ENCODE measurements at regions not wholly inside any gene's neighbourhood (a gene's known extent, or its start where the extent isn't known, plus 50 kb on each side); places are given as distances from the start of the nearest gene placed in this dataset.
A peak's percentile ranks its signal among the peaks of the same experiment; 100 is the strongest.

GRCh38 chr3:117600112-117600511 lies 890.5 kb downstream of the TUSC7 start:
- no peak overlapping the region for H3K14ac ChIP-seq (ENCODE audit: low read length in 2 of 2)
- peaks cover 2% of the 10 kb centered on the region for H3K4me1 ChIP-seq (ENCODE audit: control insufficient read depth, insufficient read depth, low read depth, low read length)
- no peak overlapping the region for H3K4me3 ChIP-seq (ENCODE audit: insufficient read depth in 1 of 2, low read depth in 1 of 2, low read length in 2 of 2)
- no peaks in the 10 kb centered on the region for H3K36me3 ChIP-seq (ENCODE audit: control insufficient read depth in 1 of 2, insufficient read depth in 2 of 2, low read depth in 1 of 2, low read length in 2 of 2)
- no peak overlapping the region for H2BK12ac ChIP-seq (ENCODE audit: low read length in 2 of 2)
- DNase-seq: no peak
- no peak overlapping the region for H3K27ac ChIP-seq (ENCODE audit: low read length, poor library complexity, severe bottlenecking)
- no peak overlapping the region for H3K23ac ChIP-seq (ENCODE audit: low read length in 2 of 2)
- H4K91ac ChIP-seq (ENCODE audit: low read length): no peak overlapping the region
- no peak overlapping the region for H3K9ac ChIP-seq (ENCODE audit: low read length)
- no peak overlapping the region for H2AFZ ChIP-seq (ENCODE audit: low read depth, low read length)
- H2AK5ac ChIP-seq (ENCODE audit: low read length, severe bottlenecking): no peak overlapping the region
- H3K79me1 ChIP-seq (replicated peaks; ENCODE audit: low read length, poor library complexity, severe bottlenecking): no peaks in the 10 kb centered on the region
- WGBS: 93% methylated on average over 3 of the region's 3 CpGs
- no peak overlapping the region for H4K8ac ChIP-seq (ENCODE audit: low read length)
- H3K18ac ChIP-seq (ENCODE audit: low read depth in 1 of 2, low read length in 2 of 2): no peak overlapping the region
- H3K4me2 ChIP-seq (ENCODE audit: low read length, poor library complexity, severe bottlenecking): no peak overlapping the region
- no peak overlapping the region for H2BK5ac ChIP-seq (ENCODE audit: low read depth, low read length, poor library complexity, severe bottlenecking)
- no peak overlapping the region for H2BK120ac ChIP-seq (ENCODE audit: low read depth, low read length)
- H3K27me3 ChIP-seq (ENCODE audit: control insufficient read depth in 1 of 2, insufficient read depth in 1 of 2, low read length in 2 of 2): no peaks in the 10 kb centered on the region
- no peak overlapping the region for H3K4ac ChIP-seq (ENCODE audit: low read depth in 1 of 2, low read length in 2 of 2)
- H2BK15ac ChIP-seq (ENCODE audit: low read depth, poor library complexity, severe bottlenecking): no peak overlapping the region
- H3K9me3 ChIP-seq (ENCODE audit: control insufficient read depth, low read length): no peaks in the 10 kb centered on the region

GRCh38 chr3:117600666-117601065 lies 891.1 kb downstream of the TUSC7 start:
- H3K14ac ChIP-seq (ENCODE audit: low read length in 2 of 2): no peak overlapping the region
- H3K9ac ChIP-seq (ENCODE audit: low read length): no peak overlapping the region
- H2BK120ac ChIP-seq (ENCODE audit: low read depth, low read length): no peak overlapping the region
- no peak overlapping the region for H3K23ac ChIP-seq (ENCODE audit: low read length in 2 of 2)
- no peak overlapping the region for H3K18ac ChIP-seq (ENCODE audit: low read depth in 1 of 2, low read length in 2 of 2)
- H3K9me3 ChIP-seq (ENCODE audit: control insufficient read depth, low read length): no peaks in the 10 kb centered on the region
- H2BK5ac ChIP-seq (ENCODE audit: low read depth, low read length, poor library complexity, severe bottlenecking): no peak overlapping the region
- H4K8ac ChIP-seq (ENCODE audit: low read length): no peak overlapping the region
- H3K4me1 ChIP-seq (ENCODE audit: control insufficient read depth, insufficient read depth, low read depth, low read length): peaks cover 2% of the 10 kb centered on the region
- no peak overlapping the region for H3K4ac ChIP-seq (ENCODE audit: low read depth in 1 of 2, low read length in 2 of 2)
- no peak overlapping the region for H2AFZ ChIP-seq (ENCODE audit: low read depth, low read length)
- H3K27me3 ChIP-seq (ENCODE audit: control insufficient read depth in 1 of 2, insufficient read depth in 1 of 2, low read length in 2 of 2): no peaks in the 10 kb centered on the region
- no peak overlapping the region for H2AK5ac ChIP-seq (ENCODE audit: low read length, severe bottlenecking)
- no peak overlapping the region for H2BK12ac ChIP-seq (ENCODE audit: low read length in 2 of 2)
- no peak overlapping the region for H3K4me2 ChIP-seq (ENCODE audit: low read length, poor library complexity, severe bottlenecking)
- no peak overlapping the region for H4K91ac ChIP-seq (ENCODE audit: low read length)
- WGBS: 94% methylated on average over 4 of the region's 4 CpGs
- no peak overlapping the region for H3K27ac ChIP-seq (ENCODE audit: low read length, poor library complexity, severe bottlenecking)
- no peak overlapping the region for H3K4me3 ChIP-seq (ENCODE audit: insufficient read depth in 1 of 2, low read depth in 1 of 2, low read length in 2 of 2)
- H2BK15ac ChIP-seq (ENCODE audit: low read depth, poor library complexity, severe bottlenecking): no peak overlapping the region
- H3K79me1 ChIP-seq (replicated peaks; ENCODE audit: low read length, poor library complexity, severe bottlenecking): no peaks in the 10 kb centered on the region
- no peaks in the 10 kb centered on the region for H3K36me3 ChIP-seq (ENCODE audit: control insufficient read depth in 1 of 2, insufficient read depth in 2 of 2, low read depth in 1 of 2, low read length in 2 of 2)
- no peak for DNase-seq

- H2BK15ac ChIP-seq (ENCODE audit: low read depth, poor library complexity, severe bottlenecking): no peak overlapping the region
- 78% methylated on average over 3 of the region's 4 CpGs for WGBS
Measured at GRCh38 chr3:117602058-117602644, 892.6 kb downstream of the TUSC7 start.

GRCh38 chr3:117603097-117603496 lies 893.5 kb downstream of the TUSC7 start:
- H3K4me2 ChIP-seq (ENCODE audit: low read length, poor library complexity, severe bottlenecking): no peak overlapping the region
- H2BK12ac ChIP-seq (ENCODE audit: low read length in 2 of 2): no peak overlapping the region
- no peak overlapping the region for H2BK120ac ChIP-seq (ENCODE audit: low read depth, low read length)
- H3K14ac ChIP-seq (ENCODE audit: low read length in 2 of 2): no peak overlapping the region
- H3K4me1 ChIP-seq (ENCODE audit: control insufficient read depth, insufficient read depth, low read depth, low read length): peaks cover 2% of the 10 kb centered on the region
- DNase-seq: peak; percentile 24
- no peak overlapping the region for H3K4me3 ChIP-seq (ENCODE audit: insufficient read depth in 1 of 2, low read depth in 1 of 2, low read length in 2 of 2)
- no peaks in the 10 kb centered on the region for H3K27me3 ChIP-seq (ENCODE audit: control insufficient read depth in 1 of 2, insufficient read depth in 1 of 2, low read length in 2 of 2)
- H3K9me3 ChIP-seq (ENCODE audit: control insufficient read depth, low read length): no peaks in the 10 kb centered on the region
- H2AK5ac ChIP-seq (ENCODE audit: low read length, severe bottlenecking): no peak overlapping the region
- no peaks in the 10 kb centered on the region for H3K79me1 ChIP-seq (replicated peaks; ENCODE audit: low read length, poor library complexity, severe bottlenecking)
- H2AFZ ChIP-seq (ENCODE audit: low read depth, low read length): no peak overlapping the region
- no peak overlapping the region for H3K23ac ChIP-seq (ENCODE audit: low read length in 2 of 2)
- no peaks in the 10 kb centered on the region for H3K36me3 ChIP-seq (ENCODE audit: control insufficient read depth in 1 of 2, insufficient read depth in 2 of 2, low read depth in 1 of 2, low read length in 2 of 2)
- WGBS: 38% methylated on average over 3 of the region's 3 CpGs
- H3K18ac ChIP-seq (ENCODE audit: low read depth in 1 of 2, low read length in 2 of 2): peak overlapping the region in 1 of 2 experiments; percentile 8
- no peak overlapping the region for H3K9ac ChIP-seq (ENCODE audit: low read length)
- H3K27ac ChIP-seq (ENCODE audit: low read length, poor library complexity, severe bottlenecking): no peak overlapping the region
- no peak overlapping the region for H2BK5ac ChIP-seq (ENCODE audit: low read depth, low read length, poor library complexity, severe bottlenecking)
- H4K91ac ChIP-seq (ENCODE audit: low read length): no peak overlapping the region
- H2BK15ac ChIP-seq (ENCODE audit: low read depth, poor library complexity, severe bottlenecking): no peak overlapping the region
- H3K4ac ChIP-seq (ENCODE audit: low read depth in 1 of 2, low read length in 2 of 2): no peak overlapping the region
- no peak overlapping the region for H4K8ac ChIP-seq (ENCODE audit: low read length)

More at GRCh38 chr3:117602058-117602644, 892.6 kb downstream of the TUSC7 start:
- no peak overlapping the region for H4K91ac ChIP-seq (ENCODE audit: low read length)
- H2BK12ac ChIP-seq (ENCODE audit: low read length in 2 of 2): no peak overlapping the region
- no peak overlapping the region for H3K18ac ChIP-seq (ENCODE audit: low read depth in 1 of 2, low read length in 2 of 2)
- no peak overlapping the region for H4K8ac ChIP-seq (ENCODE audit: low read length)
- H2AK5ac ChIP-seq (ENCODE audit: low read length, severe bottlenecking): no peak overlapping the region
- H3K27me3 ChIP-seq (ENCODE audit: control insufficient read depth in 1 of 2, insufficient read depth in 1 of 2, low read length in 2 of 2): no peaks in the 10 kb centered on the region
- no peak overlapping the region for H2BK5ac ChIP-seq (ENCODE audit: low read depth, low read length, poor library complexity, severe bottlenecking)
- no peak overlapping the region for H3K4me2 ChIP-seq (ENCODE audit: low read length, poor library complexity, severe bottlenecking)
- no peak overlapping the region for H3K14ac ChIP-seq (ENCODE audit: low read length in 2 of 2)
- H3K79me1 ChIP-seq (replicated peaks; ENCODE audit: low read length, poor library complexity, severe bottlenecking): no peaks in the 10 kb centered on the region
- no peak overlapping the region for H3K4ac ChIP-seq (ENCODE audit: low read depth in 1 of 2, low read length in 2 of 2)
- no peak overlapping the region for H2AFZ ChIP-seq (ENCODE audit: low read depth, low read length)
- no peak overlapping the region for H3K27ac ChIP-seq (ENCODE audit: low read length, poor library complexity, severe bottlenecking)
- H3K23ac ChIP-seq (ENCODE audit: low read length in 2 of 2): no peak overlapping the region
- H2BK120ac ChIP-seq (ENCODE audit: low read depth, low read length): no peak overlapping the region
- no peak for DNase-seq
- peaks cover 2% of the 10 kb centered on the region for H3K4me1 ChIP-seq (ENCODE audit: control insufficient read depth, insufficient read depth, low read depth, low read length)
- no peak overlapping the region for H3K9ac ChIP-seq (ENCODE audit: low read length)
- no peak overlapping the region for H3K4me3 ChIP-seq (ENCODE audit: insufficient read depth in 1 of 2, low read depth in 1 of 2, low read length in 2 of 2)
- H3K36me3 ChIP-seq (ENCODE audit: control insufficient read depth in 1 of 2, insufficient read depth in 2 of 2, low read depth in 1 of 2, low read length in 2 of 2): no peaks in the 10 kb centered on the region
- H3K9me3 ChIP-seq (ENCODE audit: control insufficient read depth, low read length): no peaks in the 10 kb centered on the region

Measured in mesenchymal stem cell (in vitro differentiated cells and primary cell).